ENCODE measurements at regions not wholly inside any gene's neighbourhood (a gene's known extent, or its start where the extent isn't known, plus 50 kb on each side); places are given as distances from the start of the nearest gene placed in this dataset.

GRCh38 chr3:28130836-28131235 lies 110.6 kb upstream of the CMC1 start:
- ChIA-PET POLR2A (interaction anchor here (0.6 to 1.6 kb wide), 2 partner anchors 11 to 41 kb away, joined by 3 to 4 read pairs; no protein-coding TSS in a partner anchor), CTCF (ENCODE audit: unreplicated experiment) (no interaction called here)
- Histone ChIP-seq H3K9me2 (ENCODE audit: insufficient read depth, low read length) (no peaks in the 10 kb centered on the region), H3K4me2 (ENCODE audit: low read length) (no peak overlapping the region), H3K79me2 (ENCODE audit: insufficient read depth, low read depth, low read length) (no peaks in the 10 kb centered on the region), H3K4me3 (ENCODE audit: low read depth, low read length, poor library complexity, severe bottlenecking) (no peak overlapping the region), H2AFZ (ENCODE audit: low read length) (no peak overlapping the region), H3K9me3 (ENCODE audit: low read length) (no peaks in the 10 kb centered on the region), H3K4me1 (ENCODE audit: insufficient read depth, low read length, poor library complexity, severe bottlenecking) (no peaks in the 10 kb centered on the region), H3K27ac (ENCODE audit: low read depth, low read length, poor library complexity, severe bottlenecking) (no peak overlapping the region), H3K36me3 (ENCODE audit: insufficient read depth, low read length) (no peaks in the 10 kb centered on the region), H4K20me1 (ENCODE audit: insufficient read depth, low read length) (no peaks in the 10 kb centered on the region)
- no peak for DNase-seq (ENCODE audit: low spot score)
- intact Hi-C loops (cut with micrococcal nuclease; ENCODE audit: unreplicated experiment), result no loop called here
- no TSS peak for BruUV-seq (replicated peaks)
- TF ChIP-seq EZH2phosphoT487 (IDR thresholded peaks at IDR 0.05; ENCODE audit: borderline replicate concordance, low read depth, low read length) (no peak), CTCF (conservative IDR thresholded peaks at IDR 0.05; ENCODE audit: low read length) (no peak)

GRCh38 chr3:28132941-28133340 lies 108.5 kb upstream of the CMC1 start:
- intact Hi-C loops (cut with micrococcal nuclease; ENCODE audit: unreplicated experiment), result no loop called here
- ChIA-PET POLR2A (interaction anchor here (0.8 to 1.0 kb wide), 2 partner anchors 9 to 22 kb away, joined by 3 to 4 read pairs; no protein-coding TSS in a partner anchor), CTCF (ENCODE audit: unreplicated experiment) (no interaction called here)
- H2AFZ ChIP-seq (ENCODE audit: low read length), result no peak overlapping the region
- H4K20me1 ChIP-seq (ENCODE audit: insufficient read depth, low read length), result no peaks in the 10 kb centered on the region
- H3K4me3 ChIP-seq (ENCODE audit: low read depth, low read length, poor library complexity, severe bottlenecking), result no peak overlapping the region
- H3K4me1 ChIP-seq (ENCODE audit: insufficient read depth, low read length, poor library complexity, severe bottlenecking), result no peaks in the 10 kb centered on the region
- H3K9me2 ChIP-seq (ENCODE audit: insufficient read depth, low read length), result no peaks in the 10 kb centered on the region
- TF ChIP-seq CTCF (conservative IDR thresholded peaks at IDR 0.05; ENCODE audit: low read length) (no peak), EZH2phosphoT487 (IDR thresholded peaks at IDR 0.05; ENCODE audit: borderline replicate concordance, low read depth, low read length) (no peak)
- H3K27ac ChIP-seq (ENCODE audit: low read depth, low read length, poor library complexity, severe bottlenecking), result no peak overlapping the region
- no peaks in the 10 kb centered on the region for H3K79me2 ChIP-seq (ENCODE audit: insufficient read depth, low read depth, low read length)
- H3K36me3 ChIP-seq (ENCODE audit: insufficient read depth, low read length), result no peaks in the 10 kb centered on the region
- no peak overlapping the region for H3K4me2 ChIP-seq (ENCODE audit: low read length)
- H3K9me3 ChIP-seq (ENCODE audit: low read length), result no peaks in the 10 kb centered on the region
- no peak for DNase-seq (ENCODE audit: low spot score)
- no TSS peak for BruUV-seq (replicated peaks)

- Histone ChIP-seq H4K20me1 (ENCODE audit: insufficient read depth, low read length) (no peaks in the 10 kb centered on the region), H3K27ac (ENCODE audit: low read depth, low read length, poor library complexity, severe bottlenecking) (no peak overlapping the region), H3K79me2 (ENCODE audit: insufficient read depth, low read depth, low read length) (no peaks in the 10 kb centered on the region), H3K4me2 (ENCODE audit: low read length) (no peak overlapping the region), H3K4me3 (ENCODE audit: low read depth, low read length, poor library complexity, severe bottlenecking) (no peak overlapping the region), H3K36me3 (ENCODE audit: insufficient read depth, low read length) (no peaks in the 10 kb centered on the region), H3K4me1 (ENCODE audit: insufficient read depth, low read length, poor library complexity, severe bottlenecking) (no peaks in the 10 kb centered on the region), H2AFZ (ENCODE audit: low read length) (no peak overlapping the region), H3K9me3 (ENCODE audit: low read length) (no peaks in the 10 kb centered on the region), H3K9me2 (ENCODE audit: insufficient read depth, low read length) (no peaks in the 10 kb centered on the region)
- CTCF ChIA-PET (ENCODE audit: unreplicated experiment), result no interaction called here
- TF ChIP-seq CTCF (conservative IDR thresholded peaks at IDR 0.05; ENCODE audit: low read length), result no peak
- no peak for TF ChIP-seq EZH2phosphoT487 (IDR thresholded peaks at IDR 0.05; ENCODE audit: borderline replicate concordance, low read depth, low read length)
- DNase-seq (ENCODE audit: low spot score), result no peak
- BruUV-seq (replicated peaks), result no TSS peak
- POLR2A ChIA-PET, result interaction anchor here (0.6 to 0.8 kb wide), 2 partner anchors 9 to 1514 kb away, joined by 3 read pairs; no protein-coding TSS in a partner anchor
- intact Hi-C loops (cut with micrococcal nuclease; ENCODE audit: unreplicated experiment), result no loop called here
These were observed 107.2 kb upstream of the CMC1 start for GRCh38 chr3:28134198-28134597.
